H1 (cell line): ENCODE measurements at regions not wholly inside any gene's neighbourhood (a gene's known extent, or its start where the extent isn't known, plus 50 kb on each side); places are given as distances from the start of the nearest gene placed in this dataset.

Experiments
- CEBPB ChIP-seq: IDR thresholded peaks from 2 replicates; pipeline ENCODE4 v1.6.1; 2012; ENCODE audit warnings: low read depth, low read length
- JUN ChIP-seq: IDR thresholded peaks from 2 replicates; pipeline ENCODE4 v1.6.1; 2011; ENCODE audit warnings: low read depth, mild to moderate bottlenecking, improper control_type of control experiment, low read length
- RBBP5 ChIP-seq: IDR thresholded peaks from 2 replicates; pipeline ENCODE4 v1.7.1; 2012; ENCODE audit warnings: low read depth, mild to moderate bottlenecking, inconsistent platforms, low read length, moderate library complexity, borderline replicate concordance
- TEAD4 ChIP-seq: IDR thresholded peaks from 2 replicates; pipeline ENCODE4 v1.6.1; 2012; ENCODE audit warnings: low read depth, low read length, inconsistent platforms, mixed read lengths

DNA sequence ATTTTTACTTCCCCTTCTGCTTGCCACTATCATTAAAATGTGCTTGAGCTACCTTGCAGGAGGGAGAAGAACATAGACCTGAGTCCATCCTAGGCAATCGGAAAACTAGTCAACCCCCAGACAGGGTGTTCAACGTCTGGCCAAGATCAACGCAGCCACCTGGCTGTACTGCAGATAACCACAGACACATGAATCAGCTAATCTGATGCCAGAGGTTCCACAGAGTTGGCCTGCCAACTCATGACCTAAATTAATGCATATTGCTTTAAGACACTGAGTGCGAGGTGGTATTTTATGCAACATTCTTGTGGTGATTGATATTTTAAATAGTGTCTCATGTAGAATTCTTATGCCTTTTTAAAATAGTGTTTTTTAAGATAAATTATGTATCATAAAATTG lies 1283.8 kb upstream of the PABPC4L start (continued):
- no peak for TF ChIP-seq TEAD4
- TF ChIP-seq RBBP5, result no peak
- TF ChIP-seq JUN, result no peak
- no peak for TF ChIP-seq CEBPB
